ENCODE measurements at regions not wholly inside any gene's neighbourhood (a gene's known extent, or its start where the extent isn't known, plus 50 kb on each side); places are given as distances from the start of the nearest gene placed in this dataset.

DNA sequence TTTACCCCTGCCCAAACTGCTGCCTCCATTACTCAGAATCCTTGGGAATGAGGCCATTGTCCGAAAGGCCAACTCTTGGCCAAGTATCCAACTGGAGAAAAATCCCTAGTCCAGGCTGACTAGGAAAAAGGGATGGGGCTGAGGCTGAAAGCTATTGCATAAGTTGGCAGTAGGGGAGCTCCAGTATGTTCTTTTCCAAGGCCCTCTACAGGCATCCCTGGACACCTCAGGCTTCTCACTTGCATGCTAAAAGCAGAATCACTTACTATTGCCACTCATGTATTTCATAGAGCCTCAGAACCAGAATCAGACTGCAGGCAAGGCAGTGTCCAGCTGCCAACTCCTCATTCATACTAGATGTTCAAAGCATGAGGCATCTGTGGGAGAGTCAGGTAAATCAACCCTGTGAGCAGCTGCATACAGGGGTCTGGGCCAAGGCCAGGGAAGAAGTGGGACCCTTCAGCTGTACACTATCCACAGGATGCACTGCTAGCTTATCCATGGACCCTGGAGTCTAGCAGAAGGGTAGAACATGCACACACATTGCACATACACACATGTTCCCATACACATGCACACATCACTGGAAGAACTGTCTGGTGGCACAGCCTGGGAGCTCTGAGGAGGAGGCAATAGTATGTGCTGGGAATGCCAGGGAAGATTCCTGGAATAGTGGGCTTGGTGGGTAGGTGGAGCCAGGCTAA lies 195.3 kb downstream of the C1orf94 start:
- Histone ChIP-seq H4K20me1 (ENCODE audit: insufficient read depth, low read length) (no peaks in the 10 kb centered on the region), H3K4me1 (ENCODE audit: low read length) (peaks cover 13% of the 10 kb centered on the region), H3K36me3 (replicated peaks; ENCODE audit: low read depth, low read length) (no peaks in the 10 kb centered on the region), H3K4me3 (ENCODE audit: low read length) (no peak overlapping the region), H3K27ac (ENCODE audit: low read length) (no peak overlapping the region), H2AFZ (ENCODE audit: low read depth, low read length) (no peak overlapping the region), H3K9ac (ENCODE audit: low read length) (no peak overlapping the region), H3K9me3 (ENCODE audit: insufficient read depth, low read length) (no peaks in the 10 kb centered on the region), H3K4me2 (ENCODE audit: low read length) (no peak overlapping the region), H3K79me2 (ENCODE audit: low read length) (no peaks in the 10 kb centered on the region), H3K27me3 (ENCODE audit: low read depth, low read length) (no peaks in the 10 kb centered on the region)
- TF ChIP-seq, protein P1, sequence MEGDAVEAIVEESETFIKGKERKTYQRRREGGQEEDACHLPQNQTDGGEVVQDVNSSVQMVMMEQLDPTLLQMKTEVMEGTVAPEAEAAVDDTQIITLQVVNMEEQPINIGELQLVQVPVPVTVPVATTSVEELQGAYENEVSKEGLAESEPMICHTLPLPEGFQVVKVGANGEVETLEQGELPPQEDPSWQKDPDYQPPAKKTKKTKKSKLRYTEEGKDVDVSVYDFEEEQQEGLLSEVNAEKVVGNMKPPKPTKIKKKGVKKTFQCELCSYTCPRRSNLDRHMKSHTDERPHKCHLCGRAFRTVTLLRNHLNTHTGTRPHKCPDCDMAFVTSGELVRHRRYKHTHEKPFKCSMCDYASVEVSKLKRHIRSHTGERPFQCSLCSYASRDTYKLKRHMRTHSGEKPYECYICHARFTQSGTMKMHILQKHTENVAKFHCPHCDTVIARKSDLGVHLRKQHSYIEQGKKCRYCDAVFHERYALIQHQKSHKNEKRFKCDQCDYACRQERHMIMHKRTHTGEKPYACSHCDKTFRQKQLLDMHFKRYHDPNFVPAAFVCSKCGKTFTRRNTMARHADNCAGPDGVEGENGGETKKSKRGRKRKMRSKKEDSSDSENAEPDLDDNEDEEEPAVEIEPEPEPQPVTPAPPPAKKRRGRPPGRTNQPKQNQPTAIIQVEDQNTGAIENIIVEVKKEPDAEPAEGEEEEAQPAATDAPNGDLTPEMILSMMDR (IDR thresholded peaks at IDR 0.05; ENCODE audit: low read depth, low read length), result no peak
- no peak for TF ChIP-seq EZH2phosphoT487 (IDR thresholded peaks at IDR 0.05; ENCODE audit: low read depth)

- H3K27me3 ChIP-seq (ENCODE audit: low read depth, low read length), result no peaks in the 10 kb centered on the region
- H2AFZ ChIP-seq (ENCODE audit: low read depth, low read length), result no peak overlapping the region
- H3K4me3 ChIP-seq (ENCODE audit: low read length), result no peak overlapping the region
- no peak for TF ChIP-seq EZH2phosphoT487 (IDR thresholded peaks at IDR 0.05; ENCODE audit: low read depth)
- TF ChIP-seq, protein P1 (IDR thresholded peaks at IDR 0.05; ENCODE audit: low read depth, low read length), result no peak
- peaks cover 4% of the 10 kb centered on the region for H3K4me1 ChIP-seq (ENCODE audit: low read length)
- H4K20me1 ChIP-seq (ENCODE audit: insufficient read depth, low read length), result no peaks in the 10 kb centered on the region
- H3K79me2 ChIP-seq (ENCODE audit: low read length), result no peaks in the 10 kb centered on the region
- H3K36me3 ChIP-seq (replicated peaks; ENCODE audit: low read depth, low read length), result no peaks in the 10 kb centered on the region
- H3K9me3 ChIP-seq (ENCODE audit: insufficient read depth, low read length), result no peaks in the 10 kb centered on the region
- H3K9ac ChIP-seq (ENCODE audit: low read length), result no peak overlapping the region
- H3K27ac ChIP-seq (ENCODE audit: low read length), result no peak overlapping the region
- H3K4me2 ChIP-seq (ENCODE audit: low read length), result no peak overlapping the region
These were observed 196.2 kb downstream of the C1orf94 start for GRCh38 chr1:34372891-34373290.

GRCh38 chr1:34373912-34374311 lies 197.2 kb downstream of the C1orf94 start:
- Histone ChIP-seq H3K4me1 (ENCODE audit: low read length) (no peaks in the 10 kb centered on the region), H3K27me3 (ENCODE audit: low read depth, low read length) (no peaks in the 10 kb centered on the region), H3K4me2 (ENCODE audit: low read length) (no peak overlapping the region), H2AFZ (ENCODE audit: low read depth, low read length) (no peak overlapping the region), H3K36me3 (replicated peaks; ENCODE audit: low read depth, low read length) (no peaks in the 10 kb centered on the region), H3K79me2 (ENCODE audit: low read length) (no peaks in the 10 kb centered on the region), H3K27ac (ENCODE audit: low read length) (no peak overlapping the region), H4K20me1 (ENCODE audit: insufficient read depth, low read length) (no peaks in the 10 kb centered on the region), H3K9ac (ENCODE audit: low read length) (no peak overlapping the region), H3K4me3 (ENCODE audit: low read length) (no peak overlapping the region), H3K9me3 (ENCODE audit: insufficient read depth, low read length) (no peaks in the 10 kb centered on the region)
- no peak for TF ChIP-seq EZH2phosphoT487 (IDR thresholded peaks at IDR 0.05; ENCODE audit: low read depth)
- TF ChIP-seq, protein P1 (IDR thresholded peaks at IDR 0.05; ENCODE audit: low read depth, low read length), result no peak

DNA sequence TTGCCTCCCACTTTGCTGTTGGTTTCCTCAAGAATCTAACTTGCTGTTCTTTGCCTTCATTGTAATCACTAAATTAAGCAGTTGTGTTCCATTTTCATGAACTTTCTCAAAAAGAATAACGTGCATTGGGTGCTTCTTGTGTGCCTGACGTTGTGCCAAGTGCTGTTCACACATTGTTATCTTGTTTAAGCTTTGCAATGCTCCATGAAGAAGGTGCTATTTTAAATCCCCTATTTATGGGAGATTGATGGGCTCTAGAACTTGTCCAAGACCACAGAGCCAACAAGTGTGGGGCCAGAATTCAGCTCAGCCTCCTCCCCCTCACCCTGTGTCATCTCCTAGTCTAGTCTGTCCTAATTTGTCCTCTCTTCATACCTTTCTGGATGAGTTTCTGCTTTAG lies 199.8 kb downstream of the C1orf94 start:
- no peak overlapping the region for H3K9ac ChIP-seq (ENCODE audit: low read length)
- no peak overlapping the region for H2AFZ ChIP-seq (ENCODE audit: low read depth, low read length)
- no peaks in the 10 kb centered on the region for H3K9me3 ChIP-seq (ENCODE audit: insufficient read depth, low read length)
- H3K27ac ChIP-seq (ENCODE audit: low read length), result no peak overlapping the region
- H3K4me2 ChIP-seq (ENCODE audit: low read length), result no peak overlapping the region
- no peak for TF ChIP-seq EZH2phosphoT487 (IDR thresholded peaks at IDR 0.05; ENCODE audit: low read depth)
- TF ChIP-seq, protein P1 (IDR thresholded peaks at IDR 0.05; ENCODE audit: low read depth, low read length), result no peak
- no peaks in the 10 kb centered on the region for H3K27me3 ChIP-seq (ENCODE audit: low read depth, low read length)
- no peaks in the 10 kb centered on the region for H3K79me2 ChIP-seq (ENCODE audit: low read length)
- no peaks in the 10 kb centered on the region for H3K4me1 ChIP-seq (ENCODE audit: low read length)
- H3K36me3 ChIP-seq (replicated peaks; ENCODE audit: low read depth, low read length), result no peaks in the 10 kb centered on the region
- no peaks in the 10 kb centered on the region for H4K20me1 ChIP-seq (ENCODE audit: insufficient read depth, low read length)
- H3K4me3 ChIP-seq (ENCODE audit: low read length), result no peak overlapping the region

Measured in OCI-LY3 (cell line).